ENCODE measurements at regions not wholly inside any gene's neighbourhood (a gene's known extent, or its start where the extent isn't known, plus 50 kb on each side); places are given as distances from the start of the nearest gene placed in this dataset.
"Not testable (repeated sequence)": the region's sequence is repeated elsewhere in the genome, so short reads cannot be mapped to it uniquely, and the experiment has no call there.

DNA sequence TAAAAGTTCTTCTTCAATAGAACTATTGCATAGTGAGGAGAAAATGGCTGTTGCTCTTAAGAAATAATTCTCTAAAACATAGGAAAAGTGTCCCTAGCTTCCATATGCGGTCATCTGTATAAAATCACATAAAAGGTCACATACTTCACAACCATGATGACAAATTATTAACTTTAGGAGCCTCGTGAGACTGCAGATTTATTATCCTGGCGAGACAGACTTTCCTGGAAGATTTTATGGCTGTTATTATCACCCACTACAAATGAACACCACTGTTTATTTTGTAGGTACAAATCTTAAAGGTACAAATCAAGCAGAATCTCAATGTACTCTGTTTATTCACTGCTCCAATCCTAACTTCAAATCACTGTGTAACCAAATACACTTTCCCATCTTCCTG, 55.0 kb upstream of the AGAP4 start:
- H3K4me1 ChIP-seq; DNase-seq; H3K27me3 ChIP-seq; H3K9ac ChIP-seq (ENCODE audit: low read depth in 2 of 2, low read length in 2 of 2); H3K36me3 ChIP-seq; H3K27ac ChIP-seq; H3K4me3 ChIP-seq; intact Hi-C loops (cut with DNase I); H3K9me3 ChIP-seq: not testable (repeated sequence)

DNA sequence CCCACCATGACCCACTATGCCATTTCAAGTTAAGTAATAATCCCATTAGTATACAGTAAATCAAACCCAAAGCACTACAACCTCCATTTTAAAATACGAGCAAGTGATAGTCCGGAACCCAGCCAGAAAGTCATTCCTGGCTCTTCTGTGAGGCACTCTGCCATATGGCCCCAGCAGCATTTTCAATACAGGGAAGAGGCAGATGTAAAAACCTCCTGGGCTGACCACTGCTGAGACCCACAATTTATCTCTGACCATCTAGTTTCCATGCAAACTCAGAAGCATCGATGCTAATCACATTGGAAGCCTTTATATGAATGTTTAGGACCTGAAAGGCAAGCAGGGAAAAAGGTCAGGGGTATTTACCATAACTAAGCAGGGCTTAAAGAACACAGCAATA, 56.3 kb upstream of the AGAP4 start:
- H3K9ac ChIP-seq (ENCODE audit: low read depth in 2 of 2, low read length in 2 of 2); H3K36me3 ChIP-seq; intact Hi-C loops (cut with DNase I); H3K4me1 ChIP-seq; H3K27ac ChIP-seq; DNase-seq; H3K9me3 ChIP-seq; H3K4me3 ChIP-seq; H3K27me3 ChIP-seq: not testable (repeated sequence)

DNA sequence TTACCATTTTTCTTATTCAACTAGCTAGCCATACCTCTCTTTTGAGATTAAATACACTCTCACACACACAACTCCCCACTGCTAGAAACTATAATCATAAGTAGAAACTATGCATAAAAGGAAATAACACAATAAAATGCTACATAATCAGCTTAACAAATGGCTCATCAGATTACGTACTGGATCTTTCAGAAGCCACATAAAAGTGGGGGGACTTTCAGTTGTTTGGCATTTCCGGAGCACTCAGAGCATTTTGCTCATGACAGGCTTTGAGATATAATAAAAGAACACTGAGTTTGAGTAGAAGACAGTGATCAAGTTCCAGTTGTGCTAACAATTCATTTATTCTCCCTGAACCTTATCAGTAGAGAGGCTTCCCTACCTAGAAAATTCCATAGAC, 56.8 kb upstream of the AGAP4 start:
- H3K27ac ChIP-seq; H3K4me1 ChIP-seq; H3K4me3 ChIP-seq; H3K27me3 ChIP-seq; DNase-seq; intact Hi-C loops (cut with DNase I); H3K9me3 ChIP-seq; H3K9ac ChIP-seq (ENCODE audit: low read depth in 2 of 2, low read length in 2 of 2); H3K36me3 ChIP-seq: not testable (repeated sequence)

DNA sequence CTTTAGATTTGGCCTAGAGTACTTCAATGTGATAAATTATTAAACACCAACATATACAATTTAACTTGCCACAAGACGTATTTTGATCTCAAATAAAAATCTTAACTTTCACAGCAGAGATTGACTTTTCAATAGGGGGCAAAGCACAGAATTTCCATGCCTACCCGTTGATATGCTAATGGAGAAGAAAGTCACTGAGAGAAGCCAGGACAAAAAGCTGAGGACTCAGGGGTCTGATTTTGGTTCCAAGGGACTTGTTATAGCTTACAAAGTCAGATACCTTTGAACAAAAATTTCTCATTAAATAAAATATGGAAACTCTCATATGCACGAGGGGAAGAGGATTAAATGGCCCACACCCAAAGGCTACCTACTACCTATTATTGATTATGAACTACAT, 59.1 kb upstream of the TIMM23 start:
- intact Hi-C loops (cut with DNase I), result not testable (repeated sequence)

DNA sequence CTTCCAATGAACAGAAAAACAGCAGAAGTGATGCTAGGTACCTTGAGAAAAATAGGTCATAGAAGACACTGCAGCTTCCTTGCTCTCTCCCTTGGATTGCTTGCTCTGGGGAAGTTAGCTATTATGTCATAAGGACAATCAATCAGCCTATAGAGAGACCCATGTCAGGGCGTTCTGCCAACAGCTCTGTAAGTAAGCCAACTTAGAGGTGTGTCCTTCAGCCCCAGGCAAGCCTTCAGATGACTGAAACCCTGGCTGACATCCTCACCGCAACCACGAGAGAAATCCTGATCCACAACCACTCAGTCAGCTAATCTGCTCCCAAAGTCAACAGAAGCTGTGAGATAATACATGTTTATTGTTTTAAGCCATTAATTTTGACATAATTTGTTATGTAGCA, 57.5 kb upstream of the TIMM23 start:
- H3K4me1 ChIP-seq; H3K27ac ChIP-seq; H3K27me3 ChIP-seq; H3K36me3 ChIP-seq; H3K9ac ChIP-seq (ENCODE audit: low read depth in 2 of 2, low read length in 2 of 2); H3K4me3 ChIP-seq; H3K9me3 ChIP-seq; intact Hi-C loops (cut with DNase I): not testable (repeated sequence)
- DNase-seq, result peak; percentile 21

More for the DNA sequence above, 59.1 kb upstream of the TIMM23 start:
- H3K27ac ChIP-seq; DNase-seq; H3K4me1 ChIP-seq; H3K27me3 ChIP-seq; H3K9me3 ChIP-seq; H3K36me3 ChIP-seq; H3K4me3 ChIP-seq; H3K9ac ChIP-seq (ENCODE audit: low read depth in 2 of 2, low read length in 2 of 2): not testable (repeated sequence)

DNA sequence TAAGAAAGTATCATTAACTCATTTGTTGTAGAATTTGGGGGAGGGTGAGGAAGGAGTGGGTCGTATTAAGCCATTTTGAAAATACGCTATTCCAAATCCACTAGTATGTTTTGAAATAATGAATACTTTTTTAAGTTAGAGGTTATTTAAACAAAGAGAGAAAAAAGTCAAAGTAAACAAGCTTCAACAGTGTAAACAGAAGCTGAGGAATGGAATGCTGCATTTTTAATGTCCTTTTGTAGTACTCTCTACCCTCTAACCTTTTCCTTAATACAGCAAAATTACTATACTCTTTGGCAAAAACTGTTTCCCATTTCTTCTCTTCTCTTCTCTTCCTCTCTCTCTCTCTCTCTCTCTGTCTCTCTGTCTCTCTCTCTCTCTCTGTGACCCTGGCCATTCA, 56.7 kb upstream of the TIMM23 start:
- H3K27ac ChIP-seq; H3K27me3 ChIP-seq; intact Hi-C loops (cut with DNase I); H3K4me3 ChIP-seq; H3K4me1 ChIP-seq; H3K36me3 ChIP-seq; DNase-seq; H3K9me3 ChIP-seq; H3K9ac ChIP-seq (ENCODE audit: low read depth in 2 of 2, low read length in 2 of 2): not testable (repeated sequence)

DNA sequence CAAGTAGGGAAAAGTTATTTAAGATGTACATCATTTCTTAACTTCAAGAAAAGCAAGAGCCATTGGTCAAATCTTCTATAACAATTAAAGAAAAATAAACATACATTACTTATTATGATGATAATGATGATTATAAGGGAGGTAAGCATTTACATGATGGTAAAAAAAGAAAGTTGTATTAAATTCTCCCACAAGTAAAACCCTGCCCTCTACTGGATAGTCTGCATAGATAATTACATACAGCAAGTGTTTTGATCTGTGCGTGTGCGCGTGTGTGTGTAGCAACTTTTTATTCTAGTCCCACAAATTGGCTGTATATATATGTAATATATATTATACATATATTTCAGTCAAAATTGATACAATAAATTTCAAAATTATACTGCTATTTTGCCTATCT, 51.4 kb upstream of the TIMM23 start:
- DNase-seq; H3K9ac ChIP-seq (ENCODE audit: low read depth in 2 of 2, low read length in 2 of 2); H3K9me3 ChIP-seq; H3K4me1 ChIP-seq; H3K27me3 ChIP-seq; H3K36me3 ChIP-seq; H3K27ac ChIP-seq; intact Hi-C loops (cut with DNase I); H3K4me3 ChIP-seq: not testable (repeated sequence)

Measured in colonic mucosa (tissue), 4 donors.